HepG2 (cell line): ENCODE measurements at regions not wholly inside any gene's neighbourhood (a gene's known extent, or its start where the extent isn't known, plus 50 kb on each side); places are given as distances from the start of the nearest gene placed in this dataset.

Experiments
- AHR ChIP-seq: IDR thresholded peaks from 2 replicates; pipeline ENCODE4 v1.6.1; 2018; ENCODE audit warnings: missing genetic modification reagents, missing compliant biosample characterization
- ATRX ChIP-seq: sonication (generic); formaldehyde crosslinking; IDR thresholded peaks from 2 replicates; pipeline ENCODE4 v1.4.0; 2020; ENCODE audit warnings: missing genetic modification reagents, borderline replicate concordance
- BRF2 ChIP-seq: sonication (generic); formaldehyde crosslinking; IDR thresholded peaks from 2 replicates; pipeline ENCODE4 v1.8.1; 2022; ENCODE audit warnings: mild to moderate bottlenecking, missing genetic modification reagents
- GMEB2 ChIP-seq: IDR thresholded peaks from 2 replicates; pipeline ENCODE4 v1.6.1; 2016; ENCODE audit warnings: missing biosample characterization, missing genetic modification reagents, low read depth
- HES4 ChIP-seq: sonication (generic); formaldehyde crosslinking; IDR thresholded peaks from 2 replicates; pipeline ENCODE4 v1.9.0; 2021; ENCODE audit warnings: mild to moderate bottlenecking, missing genetic modification reagents, borderline replicate concordance
- JUN ChIP-seq: sonication (generic); formaldehyde crosslinking; IDR thresholded peaks from 2 replicates; pipeline ENCODE4 v1.4.0; 2020; ENCODE audit warnings: mild to moderate bottlenecking, missing genetic modification reagents
- MEIS1 ChIP-seq: sonication (generic); formaldehyde crosslinking; IDR thresholded peaks from 2 replicates; pipeline ENCODE4 v1.9.0; 2021; ENCODE audit warnings: mild to moderate bottlenecking, missing genetic modification reagents, moderate library complexity, borderline replicate concordance
- MYPOP ChIP-seq: sonication (generic); formaldehyde crosslinking; IDR thresholded peaks from 2 replicates; pipeline ENCODE4 v1.8.1; 2023; ENCODE audit warnings: mild to moderate bottlenecking, moderate library complexity, missing genetic modification reagents
- RBAK ChIP-seq: sonication (generic); formaldehyde crosslinking; IDR thresholded peaks from 2 replicates; pipeline ENCODE4 v1.5.1; 2020; ENCODE audit warnings: mild to moderate bottlenecking, missing genetic modification reagents
- TBP ChIP-seq: sonication (generic); formaldehyde crosslinking; IDR thresholded peaks from 2 replicates; pipeline ENCODE4 v1.5.0; 2020; ENCODE audit warnings: missing genetic modification reagents
- TFAP4 ChIP-seq: sonication (generic); IDR thresholded peaks from 2 replicates; pipeline ENCODE4 v1.6.1; 2016; ENCODE audit warnings: low read depth, borderline replicate concordance
- TFE3 ChIP-seq: IDR thresholded peaks from 2 replicates; pipeline ENCODE4 v1.6.1; 2016
- TRAFD1 ChIP-seq: sonication (generic); formaldehyde crosslinking; IDR thresholded peaks from 2 replicates; pipeline ENCODE4 v1.5.1; 2020; ENCODE audit warnings: missing genetic modification reagents, mild to moderate bottlenecking, borderline replicate concordance
- ZBTB38 ChIP-seq: sonication (generic); formaldehyde crosslinking; IDR thresholded peaks from 2 replicates; pipeline ENCODE4 v1.5.1; 2020; ENCODE audit warnings: mild to moderate bottlenecking, missing genetic modification reagents
- ZFP36L1 ChIP-seq: sonication (generic); formaldehyde crosslinking; IDR thresholded peaks from 2 replicates; pipeline ENCODE4 v1.8.0; 2022; ENCODE audit warnings: mild to moderate bottlenecking, missing genetic modification reagents, moderate library complexity
- ZNF296 ChIP-seq: sonication (generic); formaldehyde crosslinking; conservative IDR thresholded peaks from 2 replicates; pipeline ENCODE4 v1.5.0; 2020; ENCODE audit warnings: mild to moderate bottlenecking, missing genetic modification reagents
- ZNF460 ChIP-seq: sonication (generic); formaldehyde crosslinking; IDR thresholded peaks from 2 replicates; pipeline ENCODE4 v1.5.1; 2020; ENCODE audit warnings: missing genetic modification reagents, mild to moderate bottlenecking, borderline replicate concordance
- ZNF484 ChIP-seq: sonication (generic); formaldehyde crosslinking; IDR thresholded peaks from 2 replicates; pipeline ENCODE4 v1.5.1; 2020; ENCODE audit warnings: mild to moderate bottlenecking, low read depth, missing genetic modification reagents, borderline replicate concordance
- ZNF562 ChIP-seq: sonication (generic); formaldehyde crosslinking; IDR thresholded peaks from 2 replicates; pipeline ENCODE4 v1.8.0; 2022; ENCODE audit warnings: missing genetic modification reagents, borderline replicate concordance
- ZNF580 ChIP-seq: IDR thresholded peaks from 2 replicates; pipeline ENCODE4 v1.6.1; 2016; ENCODE audit warnings: low read depth, borderline replicate concordance
- ZNF891 ChIP-seq: sonication (generic); formaldehyde crosslinking; IDR thresholded peaks from 2 replicates; pipeline ENCODE4 v1.5.0; 2020; ENCODE audit warnings: mild to moderate bottlenecking, missing genetic modification reagents

- TF ChIP-seq RBAK (CRISPR knock-in tag) (no peak), ZNF580 (CRISPR knock-in tag) (peak; percentile 92), GMEB2 (CRISPR knock-in tag) (no peak; the same call in 1 of the 2 replicates), ZBTB38 (CRISPR knock-in tag) (no peak), TFE3 (CRISPR knock-in tag) (peak; percentile 100), JUN (CRISPR knock-in tag) (peak; percentile 80; the same call in 1 of the 2 replicates), ATRX (CRISPR knock-in tag) (no peak), TBP (no peak), ZNF296 (CRISPR knock-in tag) (no peak), TFAP4 (peak; percentile 92), ZNF484 (no peak), ZNF891 (CRISPR knock-in tag) (no peak), MEIS1 (CRISPR knock-in tag) (peak; percentile 96), TRAFD1 (CRISPR knock-in tag) (no peak), ZNF460 (CRISPR knock-in tag) (no peak), BRF2 (CRISPR knock-in tag) (0 out of 2 replicates have a peak, but pooled peaks have one; percentile 30), MYPOP (peak; percentile 84; the same call in 1 of the 2 replicates), HES4 (CRISPR knock-in tag) (no peak), ZFP36L1 (CRISPR knock-in tag) (no peak), AHR (CRISPR knock-in tag) (no peak), ZNF562 (CRISPR knock-in tag) (no peak)
Measured at GRCh38 chr2:45273412-45274249, 264.4 kb upstream of the SIX2 start (continued).
